ENCODE measurements at regions not wholly inside any gene's neighbourhood (a gene's known extent, or its start where the extent isn't known, plus 50 kb on each side); places are given as distances from the start of the nearest gene placed in this dataset.

DNA sequence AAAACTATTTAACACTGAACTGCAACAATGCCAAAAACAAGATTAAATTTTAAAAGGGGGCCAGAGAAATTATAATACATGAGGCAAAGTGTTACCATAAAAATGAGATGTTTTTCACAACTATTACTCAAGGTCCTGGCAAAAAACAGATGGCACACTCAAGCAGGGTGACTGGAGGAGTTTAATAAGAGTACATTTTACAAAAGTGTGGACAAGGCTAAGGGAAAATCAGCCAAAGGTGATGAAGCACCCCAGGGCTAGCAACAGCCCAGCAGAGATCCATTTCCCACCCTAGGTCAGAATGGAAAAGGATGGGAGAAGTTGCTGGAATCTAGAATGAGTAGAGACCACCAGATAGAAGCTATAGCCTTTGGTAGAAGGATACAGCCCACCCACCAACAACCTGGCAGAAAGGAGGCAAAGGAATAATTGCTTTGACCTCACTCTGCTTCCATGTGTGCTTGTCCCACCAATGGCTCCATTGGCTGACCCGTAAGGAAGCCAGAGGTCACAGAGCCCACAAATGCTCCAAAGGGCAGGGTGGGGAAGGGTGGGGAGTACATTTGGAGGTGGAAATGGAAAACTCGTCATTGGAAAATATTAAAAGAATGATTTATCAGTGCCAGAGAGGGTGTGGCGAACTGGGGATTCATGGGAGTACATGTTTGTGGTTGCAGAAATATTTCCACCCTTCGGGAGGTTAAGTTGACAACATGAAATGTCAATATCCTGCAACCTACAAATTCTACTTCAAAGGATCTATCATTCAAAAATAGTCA lies 161.0 kb upstream of the UBE2E2 start:
- H3K27me3 ChIP-seq (replicated peaks; ENCODE audit: insufficient read depth), result no peaks in the 10 kb centered on the region
- DNase-seq (ENCODE audit: low spot score) (no peak), ATAC-seq (ENCODE audit: insufficient number of reproducible peaks, low FRiP score, low read depth) (peak; percentile 50)
- TF ChIP-seq, protein P1, sequence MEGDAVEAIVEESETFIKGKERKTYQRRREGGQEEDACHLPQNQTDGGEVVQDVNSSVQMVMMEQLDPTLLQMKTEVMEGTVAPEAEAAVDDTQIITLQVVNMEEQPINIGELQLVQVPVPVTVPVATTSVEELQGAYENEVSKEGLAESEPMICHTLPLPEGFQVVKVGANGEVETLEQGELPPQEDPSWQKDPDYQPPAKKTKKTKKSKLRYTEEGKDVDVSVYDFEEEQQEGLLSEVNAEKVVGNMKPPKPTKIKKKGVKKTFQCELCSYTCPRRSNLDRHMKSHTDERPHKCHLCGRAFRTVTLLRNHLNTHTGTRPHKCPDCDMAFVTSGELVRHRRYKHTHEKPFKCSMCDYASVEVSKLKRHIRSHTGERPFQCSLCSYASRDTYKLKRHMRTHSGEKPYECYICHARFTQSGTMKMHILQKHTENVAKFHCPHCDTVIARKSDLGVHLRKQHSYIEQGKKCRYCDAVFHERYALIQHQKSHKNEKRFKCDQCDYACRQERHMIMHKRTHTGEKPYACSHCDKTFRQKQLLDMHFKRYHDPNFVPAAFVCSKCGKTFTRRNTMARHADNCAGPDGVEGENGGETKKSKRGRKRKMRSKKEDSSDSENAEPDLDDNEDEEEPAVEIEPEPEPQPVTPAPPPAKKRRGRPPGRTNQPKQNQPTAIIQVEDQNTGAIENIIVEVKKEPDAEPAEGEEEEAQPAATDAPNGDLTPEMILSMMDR (IDR thresholded peaks at IDR 0.05), result no peak
- H3K27ac ChIP-seq, result peak overlapping the region; percentile 20 to 60
- H3K9me3 ChIP-seq, result no peaks in the 10 kb centered on the region
- H3K4me1 ChIP-seq (ENCODE audit: control insufficient read depth in 1 of 2, low read depth in 2 of 2), result peaks cover 13 to 42% of the 10 kb centered on the region in 2 donors
- no peak overlapping the region for H3K4me3 ChIP-seq
- no peaks in the 10 kb centered on the region for H3K36me3 ChIP-seq

DNA sequence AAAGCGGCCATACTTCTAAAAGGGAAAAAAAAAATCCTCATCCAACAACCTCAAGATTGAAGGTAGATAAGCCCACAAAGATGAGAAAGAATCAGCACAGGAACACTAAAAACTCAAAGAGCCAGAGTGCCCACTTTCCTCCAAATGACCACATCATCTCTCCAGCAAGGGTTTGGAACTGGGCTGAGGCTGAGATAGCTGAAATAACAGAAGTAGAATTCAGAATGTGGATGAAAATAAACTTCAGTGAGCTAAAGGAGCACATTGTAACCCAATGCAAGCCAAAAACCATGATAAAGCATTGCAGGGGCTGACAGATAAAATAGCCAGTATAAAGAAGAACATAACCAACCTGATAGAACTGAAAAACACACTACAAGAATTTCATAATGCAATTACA lies 158.7 kb upstream of the UBE2E2 start:
- no peak for DNase-seq (ENCODE audit: low spot score)
- Histone ChIP-seq H3K27me3 (replicated peaks; ENCODE audit: insufficient read depth) (no peaks in the 10 kb centered on the region), H3K4me3 (no peak overlapping the region), H3K9me3 (no peaks in the 10 kb centered on the region), H3K4me1 (ENCODE audit: control insufficient read depth in 1 of 2, low read depth in 2 of 2) (peaks cover 8 to 26% of the 10 kb centered on the region in 2 donors), H3K36me3 (no peaks in the 10 kb centered on the region), H3K27ac (peak overlapping the region; percentile 38 to 57)
- TF ChIP-seq, protein P1 (IDR thresholded peaks at IDR 0.05), result no peak
- ATAC-seq (ENCODE audit: insufficient number of reproducible peaks, low FRiP score, low read depth), result no peak

DNA sequence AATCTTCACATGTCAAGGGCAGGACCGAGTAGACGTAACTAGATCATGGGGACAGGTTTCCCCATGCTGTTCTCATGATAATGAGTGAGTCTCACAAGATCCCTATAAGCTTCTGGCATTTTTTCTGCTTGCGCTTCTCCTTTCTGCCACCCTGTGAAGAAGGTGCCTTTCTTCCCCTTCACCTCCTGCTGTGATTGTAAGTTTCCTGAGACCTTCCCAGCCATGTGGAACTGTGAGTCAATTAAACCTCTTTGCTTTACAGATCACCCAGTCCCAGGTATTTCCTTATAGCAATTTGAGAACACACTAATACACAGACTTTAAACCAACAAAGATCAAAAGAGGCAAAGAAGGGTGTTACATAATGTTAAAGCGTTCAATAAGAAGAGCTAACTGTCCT lies 156.6 kb upstream of the UBE2E2 start:
- H3K36me3 ChIP-seq, result no peaks in the 10 kb centered on the region
- no peak overlapping the region for H3K4me3 ChIP-seq
- no peaks in the 10 kb centered on the region for H3K9me3 ChIP-seq
- H3K4me1 ChIP-seq (ENCODE audit: control insufficient read depth in 1 of 2, low read depth in 2 of 2), result peaks cover 8 to 22% of the 10 kb centered on the region in 2 donors
- DNase-seq (ENCODE audit: low spot score), result no peak
- H3K27ac ChIP-seq, result no peak overlapping the region
- H3K27me3 ChIP-seq (replicated peaks; ENCODE audit: insufficient read depth), result no peaks in the 10 kb centered on the region
- no peak for ATAC-seq (ENCODE audit: insufficient number of reproducible peaks, low FRiP score, low read depth)
- TF ChIP-seq, protein P1 (IDR thresholded peaks at IDR 0.05), result no peak

DNA sequence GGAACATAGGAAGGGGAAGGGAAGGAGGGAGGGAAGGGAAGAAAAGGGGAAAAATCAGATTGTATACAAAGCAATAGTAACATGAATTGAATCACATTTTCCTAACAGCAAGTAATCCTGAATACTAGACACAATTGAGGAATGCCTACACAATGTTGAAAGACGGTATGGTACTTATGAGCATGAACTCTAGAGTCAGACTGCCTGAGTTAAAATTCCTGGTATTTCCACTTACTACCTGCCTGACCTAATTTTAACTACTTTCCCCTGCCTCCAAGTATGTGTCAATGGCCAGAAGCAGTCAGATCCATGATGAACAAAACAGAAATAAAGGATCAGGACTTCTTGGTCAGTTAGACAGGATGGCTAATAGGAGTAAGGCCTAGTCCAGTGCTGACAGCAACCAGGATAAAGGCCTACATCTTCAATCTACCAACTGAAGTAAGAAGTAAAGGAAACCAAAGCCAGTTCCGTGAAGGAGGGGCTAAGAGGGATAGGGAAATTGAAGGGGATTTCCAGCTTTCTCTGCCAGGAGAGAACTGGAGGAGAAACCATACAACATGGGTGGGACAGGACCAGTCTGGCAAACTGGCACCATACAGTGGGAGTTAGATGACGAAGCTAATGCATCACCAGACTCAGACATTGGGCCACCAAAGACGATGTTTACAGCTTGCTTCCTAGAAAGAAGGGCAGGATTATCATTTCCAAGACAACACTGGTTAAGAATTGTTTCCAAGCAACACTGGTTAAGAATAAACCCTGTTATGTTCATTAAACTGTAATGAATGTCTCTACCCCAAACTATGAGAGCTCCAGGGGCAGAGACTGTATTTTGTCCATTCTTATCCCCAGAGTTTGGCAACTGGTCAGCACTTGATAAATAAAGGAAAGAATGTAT lies 151.6 kb upstream of the UBE2E2 start:
- Histone ChIP-seq H3K27me3 (replicated peaks; ENCODE audit: insufficient read depth) (no peaks in the 10 kb centered on the region), H3K9me3 (no peaks in the 10 kb centered on the region), H3K27ac (no peak overlapping the region), H3K36me3 (no peaks in the 10 kb centered on the region), H3K4me3 (no peak overlapping the region), H3K4me1 (ENCODE audit: control insufficient read depth in 1 of 2, low read depth in 2 of 2) (no peaks in the 10 kb centered on the region)
- ATAC-seq (ENCODE audit: insufficient number of reproducible peaks, low FRiP score, low read depth) (no peak), DNase-seq (ENCODE audit: low spot score) (no peak)
- TF ChIP-seq, protein P1 (IDR thresholded peaks at IDR 0.05), result no peak

DNA sequence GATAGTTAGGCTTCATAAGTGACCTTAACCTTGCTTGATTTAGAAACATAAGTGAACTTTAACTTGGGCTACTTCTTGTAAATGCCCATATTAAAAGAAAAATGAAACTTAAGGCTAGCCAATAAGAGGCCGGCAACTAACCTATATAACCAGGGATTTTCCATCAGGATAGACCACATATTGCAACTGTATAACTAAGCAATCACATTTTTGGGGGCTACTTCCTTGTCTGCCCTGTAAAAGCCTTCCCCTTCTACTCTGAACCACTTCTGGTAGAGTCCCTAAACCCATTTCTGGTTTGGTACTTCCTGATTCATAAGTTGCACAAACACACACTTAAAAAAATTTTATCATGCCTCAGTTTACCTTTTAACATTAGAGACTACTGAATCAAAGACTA lies 150.9 kb upstream of the UBE2E2 start:
- no peak overlapping the region for H3K27ac ChIP-seq
- H3K9me3 ChIP-seq, result no peaks in the 10 kb centered on the region
- H3K4me3 ChIP-seq, result no peak overlapping the region
- no peaks in the 10 kb centered on the region for H3K36me3 ChIP-seq
- TF ChIP-seq, protein P1 (IDR thresholded peaks at IDR 0.05), result no peak
- ATAC-seq (ENCODE audit: insufficient number of reproducible peaks, low FRiP score, low read depth), result no peak
- no peak for DNase-seq (ENCODE audit: low spot score)
- H3K4me1 ChIP-seq (ENCODE audit: control insufficient read depth in 1 of 2, low read depth in 2 of 2), result no peaks in the 10 kb centered on the region
- H3K27me3 ChIP-seq (replicated peaks; ENCODE audit: insufficient read depth), result no peaks in the 10 kb centered on the region

Measured in thoracic aorta (tissue), 2 donors.